ENCODE measurements at regions not wholly inside any gene's neighbourhood (a gene's known extent, or its start where the extent isn't known, plus 50 kb on each side); places are given as distances from the start of the nearest gene placed in this dataset.

DNA sequence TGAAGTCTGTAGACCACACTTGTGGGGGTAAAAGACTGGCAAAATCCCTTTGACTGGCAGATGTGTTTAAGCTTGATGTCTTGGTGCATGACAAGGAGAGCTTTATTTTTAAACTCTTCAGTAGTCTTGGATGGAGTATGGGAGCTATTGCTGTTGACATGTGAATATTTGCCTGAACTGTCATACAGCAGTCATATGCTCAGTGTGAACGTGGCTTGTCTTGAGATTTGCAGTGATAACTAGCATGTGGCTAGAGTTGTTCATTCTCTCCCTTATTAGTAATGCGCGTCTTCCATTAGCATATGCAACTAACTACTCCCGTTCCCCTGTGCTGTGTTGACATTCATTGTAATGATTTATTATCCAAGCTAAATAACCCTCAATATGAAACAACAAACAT is 523.6 kb upstream of the WWC1 start:
- TF ChIP-seq, protein P1, sequence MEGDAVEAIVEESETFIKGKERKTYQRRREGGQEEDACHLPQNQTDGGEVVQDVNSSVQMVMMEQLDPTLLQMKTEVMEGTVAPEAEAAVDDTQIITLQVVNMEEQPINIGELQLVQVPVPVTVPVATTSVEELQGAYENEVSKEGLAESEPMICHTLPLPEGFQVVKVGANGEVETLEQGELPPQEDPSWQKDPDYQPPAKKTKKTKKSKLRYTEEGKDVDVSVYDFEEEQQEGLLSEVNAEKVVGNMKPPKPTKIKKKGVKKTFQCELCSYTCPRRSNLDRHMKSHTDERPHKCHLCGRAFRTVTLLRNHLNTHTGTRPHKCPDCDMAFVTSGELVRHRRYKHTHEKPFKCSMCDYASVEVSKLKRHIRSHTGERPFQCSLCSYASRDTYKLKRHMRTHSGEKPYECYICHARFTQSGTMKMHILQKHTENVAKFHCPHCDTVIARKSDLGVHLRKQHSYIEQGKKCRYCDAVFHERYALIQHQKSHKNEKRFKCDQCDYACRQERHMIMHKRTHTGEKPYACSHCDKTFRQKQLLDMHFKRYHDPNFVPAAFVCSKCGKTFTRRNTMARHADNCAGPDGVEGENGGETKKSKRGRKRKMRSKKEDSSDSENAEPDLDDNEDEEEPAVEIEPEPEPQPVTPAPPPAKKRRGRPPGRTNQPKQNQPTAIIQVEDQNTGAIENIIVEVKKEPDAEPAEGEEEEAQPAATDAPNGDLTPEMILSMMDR (IDR thresholded peaks at IDR 0.05), result no peak
- no peak for TF ChIP-seq POLR2A (IDR thresholded peaks at IDR 0.05)
